GM18508 (cell line): ENCODE measurements at regions not wholly inside any gene's neighbourhood (a gene's known extent, or its start where the extent isn't known, plus 50 kb on each side); places are given as distances from the start of the nearest gene placed in this dataset.
"Not testable (repeated sequence)": the region's sequence is repeated elsewhere in the genome, so short reads cannot be mapped to it uniquely, and the experiment has no call there.

ENCODE experiments used
- ATAC-seq: cut with Tn5 transposase; IDR thresholded peaks from one replicate; pipeline ENCODE4 v1.9.1; 2021; ENCODE audit warnings: moderate number of reproducible peaks; ENCODE audit not compliant: insufficient read depth, unreplicated experiment

GRCh38 chr7:131762753-131763152, 206.3 kb upstream of the PODXL start:
- ATAC-seq: no peak

GRCh38 chr7:131755801-131756200, 199.4 kb upstream of the PODXL start:
- ATAC-seq: not testable (repeated sequence)

- no peak for ATAC-seq
Measured at GRCh38 chr7:131753620-131754222, 197.3 kb upstream of the PODXL start.

GRCh38 chr7:131747658-131748232, 191.3 kb upstream of the PODXL start:
- ATAC-seq: no peak

- ATAC-seq: no peak
Measured at GRCh38 chr7:131745390-131746248, 189.2 kb upstream of the PODXL start.

- no peak for ATAC-seq
Measured at GRCh38 chr7:131741446-131741845, 185.0 kb upstream of the PODXL start.

GRCh38 chr7:131737746-131738465, 181.5 kb upstream of the PODXL start:
- ATAC-seq: no peak

- no peak for ATAC-seq
Measured at GRCh38 chr7:131735101-131735500, 178.7 kb upstream of the PODXL start.

- no peak for ATAC-seq
Measured at GRCh38 chr7:131733604-131734003, 177.2 kb upstream of the PODXL start.

- no peak for ATAC-seq
Measured at GRCh38 chr7:131727189-131727588, 170.8 kb upstream of the PODXL start.

- no peak for ATAC-seq
Measured at GRCh38 chr7:131726686-131727085, 170.3 kb upstream of the PODXL start.

GRCh38 chr7:131726031-131726430, 169.6 kb upstream of the PODXL start:
- no peak for ATAC-seq

GRCh38 chr7:131724776-131725345, 168.4 kb upstream of the PODXL start:
- ATAC-seq: no peak

- no peak for ATAC-seq
Measured at GRCh38 chr7:131723926-131724325, 167.5 kb upstream of the PODXL start.

GRCh38 chr7:131722371-131722770, 165.9 kb upstream of the PODXL start:
- no peak for ATAC-seq

- ATAC-seq: no peak
Measured at GRCh38 chr7:131721660-131722059, 165.2 kb upstream of the PODXL start.

GRCh38 chr7:131720703-131721102, 164.3 kb upstream of the PODXL start:
- ATAC-seq: no peak

- no peak for ATAC-seq
Measured at GRCh38 chr7:131717181-131717580, 160.8 kb upstream of the PODXL start.

- no peak for ATAC-seq
Measured at GRCh38 chr7:131699323-131699722, 142.9 kb upstream of the PODXL start.

GRCh38 chr7:131692131-131692960, 135.9 kb upstream of the PODXL start:
- ATAC-seq: no peak
